ENCODE measurements at regions not wholly inside any gene's neighbourhood (a gene's known extent, or its start where the extent isn't known, plus 50 kb on each side); places are given as distances from the start of the nearest gene placed in this dataset.
"Not testable (repeated sequence)": the region's sequence is repeated elsewhere in the genome, so short reads cannot be mapped to it uniquely, and the experiment has no call there.

DNA sequence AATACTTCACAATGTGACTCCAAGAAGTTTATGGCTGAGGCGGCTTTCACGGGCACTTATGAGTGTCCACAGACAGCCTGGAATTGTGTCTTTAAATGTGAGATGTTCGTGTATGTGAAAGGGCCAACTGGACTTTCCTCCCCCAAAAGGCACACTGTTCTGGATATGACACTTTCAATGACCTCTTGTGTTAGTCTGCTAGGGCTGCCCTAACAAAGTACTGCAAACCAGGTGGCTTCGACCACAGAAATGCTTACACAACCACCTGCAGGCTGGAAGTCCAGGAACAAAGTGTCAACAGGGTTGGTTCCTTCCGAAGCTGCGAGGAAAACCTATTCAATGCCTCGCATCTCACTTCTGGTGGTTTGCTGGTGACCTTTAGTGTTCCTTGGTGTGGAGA is 281.7 kb downstream of the ANAPC1 start:
- dilution Hi-C loops (cut with MboI; ENCODE audit: extremely low pct_ligation_motif_present, low sequenced_read_pairs); intact Hi-C loops (cut with micrococcal nuclease); H3K79me2 ChIP-seq (ENCODE audit: control insufficient read depth, insufficient read depth, low read length); FAIRE-seq; BruUV-seq (replicated peaks); H3K36me3 ChIP-seq (ENCODE audit: control insufficient read depth in 2 of 2, extremely low read depth in 1 of 2, insufficient read depth in 2 of 2, low read length in 2 of 2); H4K20me1 ChIP-seq (replicated peaks; ENCODE audit: control insufficient read depth, extremely low read depth, insufficient read depth, low read length); CTCF ChIA-PET; H3K27me3 ChIP-seq (ENCODE audit: control insufficient read depth in 2 of 2, insufficient read depth in 2 of 2, low read length in 2 of 2); DNase-seq (ENCODE audit: low read depth, low spot score); H2AFZ ChIP-seq (ENCODE audit: low read depth, low read length); H3K27ac ChIP-seq (ENCODE audit: insufficient read depth, low read depth, low read length); H3K9me1 ChIP-seq (replicated peaks; ENCODE audit: control insufficient read depth, extremely low read depth, insufficient read depth, low read length); POLR2A ChIA-PET; H3K9me3 ChIP-seq (replicated peaks; ENCODE audit: control insufficient read depth, insufficient read depth, low read length); H3K9ac ChIP-seq (replicated peaks; ENCODE audit: extremely low read depth, insufficient read depth, low read length); H3K4me1 ChIP-seq (ENCODE audit: control insufficient read depth, extremely low read depth, insufficient read depth, low read length); H3K4me2 ChIP-seq (ENCODE audit: insufficient read depth, low read length); H3K4me3 ChIP-seq (replicated peaks in 1 of 3; ENCODE audit: insufficient read depth in 1 of 3, low read depth in 1 of 3, low read length in 3 of 3): not testable (repeated sequence)

DNA sequence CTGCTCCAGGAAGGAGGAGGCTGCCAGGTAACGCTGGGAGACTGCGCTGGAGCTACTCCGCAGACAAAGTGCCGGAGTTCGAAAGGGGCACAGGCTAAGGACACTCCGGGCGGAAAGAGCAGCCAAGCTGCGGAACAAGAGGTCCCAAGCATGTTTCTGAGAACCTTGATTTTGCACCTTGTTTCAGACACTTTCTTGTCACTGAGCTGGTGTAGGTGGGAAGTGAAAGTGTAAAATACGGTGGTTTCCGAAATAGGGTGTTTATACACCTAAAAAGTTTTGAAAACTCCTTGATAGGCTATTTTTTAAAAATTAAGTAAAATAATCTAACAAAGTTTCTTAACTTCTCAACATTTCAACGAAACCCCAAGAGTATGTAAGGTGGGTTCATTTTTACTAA is 278.2 kb downstream of the ANAPC1 start:
- H2AFZ ChIP-seq (ENCODE audit: low read depth, low read length); BruUV-seq (replicated peaks); DNase-seq (ENCODE audit: low read depth, low spot score); H3K79me2 ChIP-seq (ENCODE audit: control insufficient read depth, insufficient read depth, low read length); H3K4me1 ChIP-seq (ENCODE audit: control insufficient read depth, extremely low read depth, insufficient read depth, low read length); H3K27me3 ChIP-seq (ENCODE audit: control insufficient read depth in 2 of 2, insufficient read depth in 2 of 2, low read length in 2 of 2); H3K9me1 ChIP-seq (replicated peaks; ENCODE audit: control insufficient read depth, extremely low read depth, insufficient read depth, low read length); H4K20me1 ChIP-seq (replicated peaks; ENCODE audit: control insufficient read depth, extremely low read depth, insufficient read depth, low read length); H3K36me3 ChIP-seq (ENCODE audit: control insufficient read depth in 2 of 2, extremely low read depth in 1 of 2, insufficient read depth in 2 of 2, low read length in 2 of 2); CTCF ChIA-PET; dilution Hi-C loops (cut with MboI; ENCODE audit: extremely low pct_ligation_motif_present, low sequenced_read_pairs); H3K4me2 ChIP-seq (ENCODE audit: insufficient read depth, low read length); H3K9me3 ChIP-seq (replicated peaks; ENCODE audit: control insufficient read depth, insufficient read depth, low read length); POLR2A ChIA-PET; FAIRE-seq; H3K4me3 ChIP-seq (replicated peaks in 1 of 3; ENCODE audit: insufficient read depth in 1 of 3, low read depth in 1 of 3, low read length in 3 of 3); H3K27ac ChIP-seq (ENCODE audit: insufficient read depth, low read depth, low read length); H3K9ac ChIP-seq (replicated peaks; ENCODE audit: extremely low read depth, insufficient read depth, low read length); intact Hi-C loops (cut with micrococcal nuclease): not testable (repeated sequence)

DNA sequence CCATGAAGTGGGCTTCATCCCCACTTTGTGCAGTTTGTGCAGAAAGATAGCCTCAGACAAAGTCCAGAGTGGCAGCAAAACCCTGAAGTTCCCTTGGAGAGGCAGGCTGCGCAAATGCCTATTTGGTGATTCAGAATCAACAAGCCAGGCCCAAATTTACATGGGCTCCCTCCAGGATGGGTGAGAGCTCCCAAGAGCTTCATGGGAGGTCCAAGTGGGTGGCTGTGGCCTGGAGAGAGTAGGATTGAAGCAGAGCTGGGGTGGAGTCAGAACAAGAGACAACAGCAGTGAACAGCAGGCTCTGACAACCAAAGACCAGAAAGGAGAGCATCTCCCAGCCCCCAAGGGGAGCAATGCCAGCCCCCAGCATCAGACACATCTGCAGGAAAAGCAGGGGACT is 277.4 kb downstream of the ANAPC1 start:
- H3K27me3 ChIP-seq (ENCODE audit: control insufficient read depth in 2 of 2, insufficient read depth in 2 of 2, low read length in 2 of 2); BruUV-seq (replicated peaks); H3K9ac ChIP-seq (replicated peaks; ENCODE audit: extremely low read depth, insufficient read depth, low read length); CTCF ChIA-PET; H3K27ac ChIP-seq (ENCODE audit: insufficient read depth, low read depth, low read length); H3K79me2 ChIP-seq (ENCODE audit: control insufficient read depth, insufficient read depth, low read length); H3K9me1 ChIP-seq (replicated peaks; ENCODE audit: control insufficient read depth, extremely low read depth, insufficient read depth, low read length); H3K4me3 ChIP-seq (replicated peaks in 1 of 3; ENCODE audit: insufficient read depth in 1 of 3, low read depth in 1 of 3, low read length in 3 of 3); dilution Hi-C loops (cut with MboI; ENCODE audit: extremely low pct_ligation_motif_present, low sequenced_read_pairs); H3K4me2 ChIP-seq (ENCODE audit: insufficient read depth, low read length); DNase-seq (ENCODE audit: low read depth, low spot score); intact Hi-C loops (cut with micrococcal nuclease); H3K9me3 ChIP-seq (replicated peaks; ENCODE audit: control insufficient read depth, insufficient read depth, low read length); H4K20me1 ChIP-seq (replicated peaks; ENCODE audit: control insufficient read depth, extremely low read depth, insufficient read depth, low read length); H2AFZ ChIP-seq (ENCODE audit: low read depth, low read length); H3K4me1 ChIP-seq (ENCODE audit: control insufficient read depth, extremely low read depth, insufficient read depth, low read length); H3K36me3 ChIP-seq (ENCODE audit: control insufficient read depth in 2 of 2, extremely low read depth in 1 of 2, insufficient read depth in 2 of 2, low read length in 2 of 2); POLR2A ChIA-PET; FAIRE-seq: not testable (repeated sequence)

DNA sequence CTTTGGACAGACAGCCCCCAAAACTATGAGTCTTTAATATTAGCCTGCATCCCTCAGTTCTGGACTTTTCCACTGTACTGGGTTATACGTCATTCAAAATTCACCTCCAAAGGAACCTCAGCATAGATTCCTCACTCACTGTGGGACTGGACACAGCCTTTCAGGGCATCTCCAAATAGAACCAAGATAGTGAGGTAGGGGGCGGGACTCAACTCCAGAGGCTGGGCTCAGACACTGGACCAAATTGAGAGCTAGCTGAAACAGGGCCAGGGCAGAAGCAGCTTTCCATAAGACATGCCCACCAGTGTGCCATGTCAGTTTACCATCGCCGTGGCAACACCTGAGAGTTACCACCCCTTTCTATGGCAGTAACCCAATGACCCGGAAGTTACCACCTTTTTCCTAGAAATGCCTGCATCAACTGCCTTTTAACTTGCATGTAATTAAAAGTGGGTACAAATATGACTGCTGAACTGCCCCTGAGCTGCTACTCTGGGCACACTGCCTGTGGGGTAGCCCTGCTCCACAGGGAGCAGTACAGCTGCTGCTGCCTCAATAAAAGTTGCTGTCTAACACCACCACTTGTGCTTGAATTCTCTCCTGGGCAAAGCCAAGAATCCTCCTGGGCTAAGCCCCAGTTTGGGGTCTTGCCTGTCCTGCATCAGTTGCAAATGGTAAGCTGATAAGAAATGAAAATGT is 274.7 kb downstream of the ANAPC1 start:
- H3K36me3 ChIP-seq (ENCODE audit: control insufficient read depth in 2 of 2, extremely low read depth in 1 of 2, insufficient read depth in 2 of 2, low read length in 2 of 2); intact Hi-C loops (cut with micrococcal nuclease); H3K27ac ChIP-seq (ENCODE audit: insufficient read depth, low read depth, low read length); H3K9me1 ChIP-seq (replicated peaks; ENCODE audit: control insufficient read depth, extremely low read depth, insufficient read depth, low read length); FAIRE-seq; H3K79me2 ChIP-seq (ENCODE audit: control insufficient read depth, insufficient read depth, low read length); BruUV-seq (replicated peaks); H3K4me3 ChIP-seq (replicated peaks in 1 of 3; ENCODE audit: insufficient read depth in 1 of 3, low read depth in 1 of 3, low read length in 3 of 3); H3K9ac ChIP-seq (replicated peaks; ENCODE audit: extremely low read depth, insufficient read depth, low read length); H3K9me3 ChIP-seq (replicated peaks; ENCODE audit: control insufficient read depth, insufficient read depth, low read length); H3K27me3 ChIP-seq (ENCODE audit: control insufficient read depth in 2 of 2, insufficient read depth in 2 of 2, low read length in 2 of 2); H3K4me1 ChIP-seq (ENCODE audit: control insufficient read depth, extremely low read depth, insufficient read depth, low read length); POLR2A ChIA-PET; CTCF ChIA-PET; H2AFZ ChIP-seq (ENCODE audit: low read depth, low read length); H4K20me1 ChIP-seq (replicated peaks; ENCODE audit: control insufficient read depth, extremely low read depth, insufficient read depth, low read length); dilution Hi-C loops (cut with MboI; ENCODE audit: extremely low pct_ligation_motif_present, low sequenced_read_pairs); H3K4me2 ChIP-seq (ENCODE audit: insufficient read depth, low read length); DNase-seq (ENCODE audit: low read depth, low spot score): not testable (repeated sequence)
